ES-I3 (cell line): ENCODE measurements at regions not wholly inside any gene's neighbourhood (a gene's known extent, or its start where the extent isn't known, plus 50 kb on each side); places are given as distances from the start of the nearest gene placed in this dataset.
"Not testable (repeated sequence)": the region's sequence is repeated elsewhere in the genome, so short reads cannot be mapped to it uniquely, and the experiment has no call there.

Source experiments
- H3K36me3 ChIP-seq: 2 replicates; pipeline ENCODE4 v1.6.1; 2013; ENCODE audit warnings: mild to moderate bottlenecking, low read length, control low read depth, moderate library complexity; ENCODE audit not compliant: insufficient read depth
- H3K4me1 ChIP-seq: 2 replicates; pipeline ENCODE4 v1.6.1; 2013; ENCODE audit warnings: mild to moderate bottlenecking, control low read depth, low read length; ENCODE audit not compliant: insufficient read depth
- H3K9ac ChIP-seq: 2 replicates; pipeline ENCODE4 v1.6.1; 2013; ENCODE audit warnings: low read depth, mild to moderate bottlenecking, low read length, moderate library complexity
- H3K9me3 ChIP-seq: 2 replicates; pipeline ENCODE4 v1.6.1; 2013; ENCODE audit warnings: mild to moderate bottlenecking, low read length, moderate library complexity; ENCODE audit not compliant: control insufficient read depth, insufficient read depth

GRCh38 chr2:181790716-181791649 is 100.5 kb upstream of the ITPRID2 start:
- Histone ChIP-seq H3K9me3 (no peaks in the 10 kb centered on the region), H3K36me3 (no peaks in the 10 kb centered on the region), H3K4me1 (no peaks in the 10 kb centered on the region), H3K9ac (no peak overlapping the region)

GRCh38 chr2:181792906-181793305 is 98.6 kb upstream of the ITPRID2 start:
- H3K9me3 ChIP-seq = no peaks in the 10 kb centered on the region
- H3K4me1 ChIP-seq = no peaks in the 10 kb centered on the region
- no peak overlapping the region for H3K9ac ChIP-seq
- no peaks in the 10 kb centered on the region for H3K36me3 ChIP-seq

DNA sequence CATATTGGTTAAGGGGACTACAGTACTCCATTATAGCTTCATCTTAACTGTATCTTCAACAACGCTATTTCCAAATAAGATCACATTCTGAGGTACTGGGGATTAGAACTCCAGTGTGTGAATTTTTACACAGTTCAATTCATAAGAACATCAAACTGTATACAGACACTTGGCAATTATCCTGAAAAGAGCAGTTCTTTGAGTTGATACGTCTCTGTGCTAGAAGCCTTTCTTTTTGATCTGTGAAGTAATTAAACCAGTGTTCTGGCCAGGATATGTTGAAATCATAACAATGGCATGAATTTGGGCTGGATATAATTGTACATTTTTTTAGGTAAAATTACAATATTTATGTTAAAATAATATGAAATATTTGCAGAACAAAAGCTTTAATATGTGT is 93.5 kb upstream of the ITPRID2 start:
- no peak overlapping the region for H3K9ac ChIP-seq
- H3K36me3 ChIP-seq = no peaks in the 10 kb centered on the region
- no peaks in the 10 kb centered on the region for H3K9me3 ChIP-seq
- no peaks in the 10 kb centered on the region for H3K4me1 ChIP-seq

DNA sequence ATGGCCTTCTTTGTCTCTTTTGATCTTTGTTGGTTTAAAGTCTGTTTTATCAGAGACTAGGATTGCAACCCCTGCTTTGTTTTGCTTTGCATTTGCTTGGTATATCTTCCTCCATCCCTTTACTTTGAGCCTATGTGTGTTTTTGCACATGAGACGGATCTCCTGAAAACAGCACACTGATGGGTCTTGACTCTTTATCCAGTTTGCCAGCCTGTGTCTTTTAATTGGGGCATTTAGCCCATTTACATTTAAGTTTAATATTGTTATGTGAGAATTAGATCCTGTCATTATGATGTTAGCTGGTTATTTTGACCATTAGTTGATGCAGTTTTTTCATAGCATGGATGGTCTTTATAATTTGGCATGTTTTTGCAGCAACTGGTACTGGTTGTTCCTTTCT is 89.2 kb upstream of the ITPRID2 start:
- not testable (repeated sequence) for H3K36me3 ChIP-seq, H3K4me1 ChIP-seq, H3K9ac ChIP-seq, H3K9me3 ChIP-seq

- not testable (repeated sequence) for H3K36me3 ChIP-seq, H3K4me1 ChIP-seq, H3K9me3 ChIP-seq
- H3K9ac ChIP-seq = peak overlapping the region; percentile 40; the same call in 1 of the 2 replicates
Measured at GRCh38 chr2:181803903-181804799, 87.4 kb upstream of the ITPRID2 start.

- no peak overlapping the region for H3K9ac ChIP-seq
- no peaks in the 10 kb centered on the region for H3K9me3 ChIP-seq
Measured at GRCh38 chr2:181805228-181806038, 86.1 kb upstream of the ITPRID2 start.

GRCh38 chr2:181806039-181806392 is 85.5 kb upstream of the ITPRID2 start:
- Histone ChIP-seq H3K9me3 (no peaks in the 10 kb centered on the region), H3K9ac (no peak overlapping the region), H3K36me3 (no peaks in the 10 kb centered on the region), H3K4me1 (peaks cover 15% of the 10 kb centered on the region)

More at GRCh38 chr2:181805228-181806038, 86.1 kb upstream of the ITPRID2 start:
- Histone ChIP-seq H3K36me3 (no peaks in the 10 kb centered on the region), H3K4me1 (peaks cover 9% of the 10 kb centered on the region; the same call in 1 of the 2 replicates)

DNA sequence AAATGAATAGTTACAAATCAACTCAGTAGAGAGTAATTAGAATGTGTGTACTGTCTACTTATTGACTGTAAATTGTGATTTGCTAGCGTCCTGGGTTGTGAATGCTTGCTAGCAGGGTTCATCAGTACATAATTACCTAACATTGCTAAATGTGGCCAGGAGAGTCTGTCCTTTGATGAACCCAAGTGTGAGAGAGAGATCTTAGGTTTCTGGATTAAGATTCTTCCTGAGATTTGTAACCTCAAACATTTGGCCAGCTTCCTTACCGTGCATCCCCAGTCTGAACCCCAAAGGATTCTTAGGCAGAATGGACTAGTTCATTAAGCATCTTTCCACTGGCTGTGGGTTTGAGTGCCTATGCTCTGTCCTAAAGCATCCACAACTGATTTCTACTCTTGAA is 84.0 kb upstream of the ITPRID2 start:
- no peak overlapping the region for H3K9ac ChIP-seq
- H3K4me1 ChIP-seq = peaks cover 19% of the 10 kb centered on the region
- H3K9me3 ChIP-seq = no peaks in the 10 kb centered on the region
- no peaks in the 10 kb centered on the region for H3K36me3 ChIP-seq

GRCh38 chr2:181810823-181811695 is 80.5 kb upstream of the ITPRID2 start:
- Histone ChIP-seq H3K36me3 (no peaks in the 10 kb centered on the region), H3K9me3 (no peaks in the 10 kb centered on the region), H3K4me1 (peaks cover 11% of the 10 kb centered on the region), H3K9ac (no peak overlapping the region)

DNA sequence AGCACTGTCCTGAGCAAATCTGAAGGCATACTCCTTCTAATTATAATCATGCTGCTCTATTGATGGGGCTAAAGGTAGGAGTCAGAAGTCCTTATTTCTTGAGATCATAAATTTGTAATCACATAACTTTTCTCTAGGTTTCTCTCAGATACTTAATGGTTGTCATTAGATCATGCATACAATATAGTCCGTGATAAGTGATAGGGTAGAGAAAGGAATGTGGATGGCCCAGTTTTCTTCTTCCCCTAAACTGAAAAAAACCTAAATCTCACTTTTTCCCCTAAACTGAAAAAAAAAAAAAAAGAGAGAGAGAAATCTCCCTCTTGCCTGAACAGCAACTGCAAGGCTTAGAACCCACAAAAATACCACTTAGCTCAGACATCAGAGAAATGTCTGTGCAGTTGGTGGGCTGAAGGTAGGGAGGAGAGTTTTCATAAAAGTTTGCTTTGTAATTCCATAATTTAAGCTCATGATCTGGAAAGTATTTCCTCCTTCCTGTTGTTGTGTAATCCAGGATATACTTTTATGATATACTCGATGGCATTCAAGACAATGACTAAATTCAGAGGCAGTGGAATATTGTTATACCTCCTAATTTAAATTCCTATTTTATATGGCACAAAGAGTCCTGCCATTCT is 79.3 kb upstream of the ITPRID2 start:
- H3K4me1 ChIP-seq = peaks cover 11% of the 10 kb centered on the region
- H3K36me3 ChIP-seq = no peaks in the 10 kb centered on the region
- no peak overlapping the region for H3K9ac ChIP-seq
- no peaks in the 10 kb centered on the region for H3K9me3 ChIP-seq

- Histone ChIP-seq H3K36me3 (no peaks in the 10 kb centered on the region), H3K4me1 (peaks cover 11% of the 10 kb centered on the region), H3K9me3 (no peaks in the 10 kb centered on the region), H3K9ac (no peak overlapping the region)
Measured at GRCh38 chr2:181814057-181814491, 77.5 kb upstream of the ITPRID2 start.

GRCh38 chr2:181817509-181817908 is 74.0 kb upstream of the ITPRID2 start:
- no peaks in the 10 kb centered on the region; the same call in 1 of the 2 replicates for H3K4me1 ChIP-seq
- no peaks in the 10 kb centered on the region for H3K9me3 ChIP-seq
- H3K9ac ChIP-seq = no peak overlapping the region
- no peaks in the 10 kb centered on the region for H3K36me3 ChIP-seq
